22Rv1 (cell line): ENCODE measurements at regions not wholly inside any gene's neighbourhood (a gene's known extent, or its start where the extent isn't known, plus 50 kb on each side); places are given as distances from the start of the nearest gene placed in this dataset.

Source experiments
- H3K27ac ChIP-seq: fragments of 450-650 bp; 2 replicates; pipeline ENCODE4 v1.5.1; 2017
- CTCF ChIP-seq: fragments of 450-650 bp; IDR thresholded peaks from 2 replicates; pipeline ENCODE4 v1.5.1; 2017; ENCODE audit warnings: mild to moderate bottlenecking
- ZFX ChIP-seq: fragments of 450-650 bp; IDR thresholded peaks from 2 replicates; pipeline ENCODE4 v1.6.1; 2017; ENCODE audit warnings: antibody characterized with exemption, borderline replicate concordance

- TF ChIP-seq CTCF (no peak), ZFX (no peak)
Measured at GRCh38 chr15:85925649-85926237, 131.0 kb upstream of the KLHL25 start.

DNA sequence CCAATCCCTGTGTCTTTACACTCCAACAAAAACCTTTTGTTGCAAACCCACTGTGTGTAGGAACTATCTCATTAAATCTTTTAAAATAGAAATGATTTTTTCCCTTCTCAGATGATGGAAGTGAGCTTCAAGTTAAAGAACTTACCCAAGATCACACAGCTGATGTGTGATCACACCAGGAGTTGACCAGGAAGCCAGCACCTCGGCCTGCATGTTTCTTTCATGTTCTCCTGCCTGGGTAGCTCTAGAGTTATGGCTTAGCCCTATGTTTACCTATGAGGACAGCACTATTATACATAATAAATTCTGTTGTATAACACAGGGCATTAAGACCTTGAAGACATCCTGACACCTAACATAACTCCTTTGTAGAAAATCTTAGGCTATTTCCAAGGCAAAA is 132.1 kb upstream of the KLHL25 start:
- TF ChIP-seq ZFX (no peak), CTCF (no peak)
- H3K27ac ChIP-seq: no peak overlapping the region

More at GRCh38 chr15:85925649-85926237, 131.0 kb upstream of the KLHL25 start:
- H3K27ac ChIP-seq: no peak overlapping the region

DNA sequence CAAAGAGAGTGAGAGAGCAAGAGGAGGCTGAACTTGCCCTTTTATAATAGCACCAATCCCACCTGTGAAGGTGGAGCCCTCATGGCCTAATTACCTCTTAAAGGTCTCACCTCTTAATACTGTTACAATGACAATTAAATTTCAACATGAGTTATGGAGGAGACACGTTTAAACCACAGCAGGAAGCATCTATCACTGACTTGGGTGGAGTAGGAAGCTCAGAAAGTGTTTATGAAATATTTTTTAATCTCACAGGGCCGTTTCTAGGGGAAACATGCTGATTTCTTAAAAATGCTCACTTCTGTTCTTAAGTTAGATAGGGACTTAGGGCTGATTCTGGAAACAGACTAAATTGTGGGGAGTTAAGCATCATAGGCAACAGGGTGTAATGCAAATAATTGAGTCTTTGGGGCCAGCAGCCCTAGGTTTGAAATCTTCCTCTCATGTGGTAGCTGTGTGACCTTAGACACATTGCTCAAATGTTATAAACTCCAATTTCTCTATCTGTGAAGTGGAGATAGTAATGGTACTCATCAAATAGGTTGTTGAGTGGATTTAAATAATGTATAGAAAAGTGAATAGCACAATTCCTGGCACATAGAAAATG is 133.3 kb upstream of the KLHL25 start:
- TF ChIP-seq ZFX: no peak
- TF ChIP-seq CTCF: no peak
- no peak overlapping the region for H3K27ac ChIP-seq

GRCh38 chr15:85929786-85930185 is 135.1 kb upstream of the KLHL25 start:
- H3K27ac ChIP-seq: no peak overlapping the region
- TF ChIP-seq ZFX: no peak
- TF ChIP-seq CTCF: no peak

GRCh38 chr15:85932391-85932790 is 137.7 kb upstream of the KLHL25 start:
- H3K27ac ChIP-seq: no peak overlapping the region
- TF ChIP-seq ZFX: no peak
- no peak for TF ChIP-seq CTCF

DNA sequence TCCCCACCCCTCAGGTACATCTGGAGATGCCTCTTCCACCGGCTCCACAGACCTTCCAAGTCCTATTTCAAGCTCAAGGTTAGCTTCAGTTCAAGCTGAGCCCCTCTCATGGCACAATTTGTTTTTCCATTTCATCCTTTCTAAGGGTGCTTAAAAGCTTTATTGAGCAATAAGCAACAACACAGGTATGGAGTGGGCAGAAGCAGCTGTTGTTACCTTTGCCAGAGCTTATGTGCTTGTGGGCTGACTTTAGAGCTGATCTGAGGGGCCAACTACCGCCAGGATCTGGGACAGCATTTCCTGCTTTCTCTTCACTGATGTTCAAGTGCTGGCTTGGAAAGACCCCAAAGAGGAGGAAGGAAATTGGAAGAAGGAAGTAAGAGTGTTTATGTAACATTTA is 140.0 kb upstream of the KLHL25 start:
- H3K27ac ChIP-seq: no peak overlapping the region

More for the DNA sequence above, 140.0 kb upstream of the KLHL25 start:
- TF ChIP-seq CTCF: no peak
- no peak for TF ChIP-seq ZFX
